WI38 (cell line): ENCODE measurements at regions not wholly inside any gene's neighbourhood (a gene's known extent, or its start where the extent isn't known, plus 50 kb on each side); places are given as distances from the start of the nearest gene placed in this dataset.

ENCODE experiments used
- H3K4me3 ChIP-seq: 2 replicates; pipeline ENCODE4 v1.5.1; 2011; ENCODE audit warnings: low read depth, mild to moderate bottlenecking, control low read depth, low read length
- TF ChIP-seq, protein P1 (sequence below): IDR thresholded peaks from 2 replicates; pipeline ENCODE4 v1.5.1; 2012; ENCODE audit warnings: low read depth, mild to moderate bottlenecking, control low read depth, low read length

DNA sequence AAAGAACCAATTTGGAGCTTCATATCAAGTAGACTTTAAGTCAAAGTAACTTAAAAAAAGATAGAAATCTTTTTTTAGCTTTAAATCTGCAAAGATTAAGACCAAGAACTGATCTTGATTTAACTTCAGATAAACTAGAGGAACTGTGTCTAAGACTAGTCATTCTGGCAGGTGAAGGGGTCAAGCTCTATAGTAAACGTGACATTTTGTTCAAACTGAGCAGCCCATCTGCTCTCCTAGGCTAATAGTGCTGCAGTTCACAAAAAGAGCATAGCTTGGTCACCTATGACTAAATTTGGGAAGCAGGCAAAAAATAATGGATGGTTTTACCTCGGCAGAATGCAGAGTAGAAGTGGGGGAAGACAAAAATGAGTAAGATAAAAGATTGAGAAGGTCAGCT lies 168.8 kb upstream of the ALCAM start:
- TF ChIP-seq, protein P1, sequence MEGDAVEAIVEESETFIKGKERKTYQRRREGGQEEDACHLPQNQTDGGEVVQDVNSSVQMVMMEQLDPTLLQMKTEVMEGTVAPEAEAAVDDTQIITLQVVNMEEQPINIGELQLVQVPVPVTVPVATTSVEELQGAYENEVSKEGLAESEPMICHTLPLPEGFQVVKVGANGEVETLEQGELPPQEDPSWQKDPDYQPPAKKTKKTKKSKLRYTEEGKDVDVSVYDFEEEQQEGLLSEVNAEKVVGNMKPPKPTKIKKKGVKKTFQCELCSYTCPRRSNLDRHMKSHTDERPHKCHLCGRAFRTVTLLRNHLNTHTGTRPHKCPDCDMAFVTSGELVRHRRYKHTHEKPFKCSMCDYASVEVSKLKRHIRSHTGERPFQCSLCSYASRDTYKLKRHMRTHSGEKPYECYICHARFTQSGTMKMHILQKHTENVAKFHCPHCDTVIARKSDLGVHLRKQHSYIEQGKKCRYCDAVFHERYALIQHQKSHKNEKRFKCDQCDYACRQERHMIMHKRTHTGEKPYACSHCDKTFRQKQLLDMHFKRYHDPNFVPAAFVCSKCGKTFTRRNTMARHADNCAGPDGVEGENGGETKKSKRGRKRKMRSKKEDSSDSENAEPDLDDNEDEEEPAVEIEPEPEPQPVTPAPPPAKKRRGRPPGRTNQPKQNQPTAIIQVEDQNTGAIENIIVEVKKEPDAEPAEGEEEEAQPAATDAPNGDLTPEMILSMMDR: no peak
- H3K4me3 ChIP-seq: no peak overlapping the region

DNA sequence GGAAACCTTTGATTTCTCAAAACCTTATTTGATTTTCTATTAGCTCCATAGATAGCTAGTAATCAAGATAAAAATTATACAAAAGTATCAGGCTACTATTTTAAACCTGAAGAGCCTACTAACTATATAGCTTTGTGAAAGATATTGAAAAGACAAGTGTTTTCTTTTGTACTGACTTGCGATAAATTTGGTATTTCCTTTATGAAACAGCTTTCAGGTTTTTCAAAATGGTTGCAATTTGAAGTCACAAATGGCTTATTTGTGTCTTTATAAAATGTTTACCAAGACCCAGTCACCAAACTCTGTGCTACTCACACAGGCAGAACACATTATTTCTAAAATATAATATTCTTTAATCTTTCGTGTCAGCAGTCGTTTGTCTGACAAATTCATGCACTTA lies 167.5 kb upstream of the ALCAM start:
- H3K4me3 ChIP-seq: no peak overlapping the region
- TF ChIP-seq, protein P1: no peak

DNA sequence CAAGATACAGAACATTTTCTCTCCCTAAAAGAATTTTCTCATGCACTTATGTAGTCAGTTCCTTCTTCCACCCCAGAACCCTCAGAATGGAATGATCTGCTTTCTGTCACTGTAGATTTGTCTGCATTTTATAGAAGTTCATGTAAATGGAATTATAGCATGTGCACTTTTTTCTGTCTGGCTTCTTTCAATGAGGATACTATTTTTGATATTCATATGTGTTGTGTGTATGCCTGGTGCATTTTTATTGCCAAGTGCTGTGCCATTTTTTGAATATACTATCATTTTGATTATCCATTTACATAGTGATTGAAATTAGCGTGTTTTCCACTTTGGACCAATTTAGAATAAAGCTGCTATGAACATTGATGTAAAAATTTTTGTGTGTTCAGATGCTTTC lies 156.6 kb upstream of the ALCAM start:
- TF ChIP-seq, protein P1: no peak
- H3K4me3 ChIP-seq: no peak overlapping the region

DNA sequence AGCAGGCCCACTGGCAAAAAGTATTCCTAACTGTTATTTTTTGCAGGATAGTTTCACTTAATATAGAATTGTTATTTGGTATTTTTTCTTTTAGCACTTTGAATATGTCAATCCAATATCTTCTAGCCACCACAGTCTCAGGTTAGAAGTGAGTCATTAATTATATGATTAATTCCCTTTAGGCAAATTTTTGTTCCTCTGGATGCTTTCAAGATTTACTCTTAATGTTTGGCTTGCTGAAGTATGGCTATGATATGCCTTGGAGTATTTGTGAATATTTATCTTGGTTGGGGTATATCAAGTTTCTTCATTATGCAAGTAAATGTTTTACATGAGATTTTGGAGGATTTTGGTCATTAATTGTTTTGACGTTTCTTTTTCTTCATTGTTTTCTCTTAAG lies 152.1 kb upstream of the ALCAM start:
- TF ChIP-seq, protein P1: no peak

DNA sequence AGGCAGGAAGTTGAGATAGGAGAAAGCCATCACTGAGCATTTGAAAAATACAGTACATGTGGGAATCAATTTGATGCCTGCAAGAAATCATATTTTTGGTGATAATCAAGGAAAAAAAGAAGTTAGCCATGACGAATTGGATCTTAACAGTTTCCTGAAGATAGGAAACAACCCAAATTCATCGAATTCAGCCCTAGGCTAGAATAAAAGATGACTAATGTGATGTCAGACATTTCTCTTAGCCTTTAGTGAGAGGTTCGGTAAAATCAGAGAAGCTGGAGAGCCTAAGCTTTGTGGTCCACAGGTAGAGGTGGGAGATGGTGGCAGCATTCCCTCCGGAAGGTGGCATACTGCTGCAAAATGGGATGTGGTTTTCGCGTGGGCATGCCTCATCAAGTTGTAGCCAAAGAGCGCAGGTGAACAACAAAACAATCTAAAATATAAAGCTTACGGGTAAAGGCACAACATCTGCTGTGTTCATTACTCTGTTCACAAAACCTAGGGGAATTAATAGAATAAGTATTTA lies 144.1 kb upstream of the ALCAM start:
- no peak overlapping the region for H3K4me3 ChIP-seq
- TF ChIP-seq, protein P1: no peak

More for the DNA sequence above, 152.1 kb upstream of the ALCAM start:
- no peak overlapping the region for H3K4me3 ChIP-seq

DNA sequence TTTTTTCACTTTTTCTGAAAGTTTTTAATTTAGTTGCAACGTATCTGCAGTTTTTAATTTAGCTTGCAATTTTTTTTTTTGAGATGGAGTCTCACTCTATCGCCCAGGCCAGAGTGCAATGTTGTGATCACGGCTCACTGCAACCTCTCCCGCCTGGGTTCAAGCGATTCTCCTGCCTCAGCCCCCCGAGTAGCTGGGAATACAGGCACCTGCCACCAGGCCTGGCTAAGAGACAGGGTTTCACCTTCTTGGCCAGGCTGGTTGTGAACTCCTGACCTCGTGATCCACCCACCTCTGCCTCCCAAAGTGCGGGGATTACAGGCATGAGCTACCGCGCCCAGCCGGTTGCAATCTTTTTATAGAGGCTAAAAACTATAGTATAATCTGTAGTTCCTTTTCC lies 142.9 kb upstream of the ALCAM start:
- H3K4me3 ChIP-seq: no peak overlapping the region
- TF ChIP-seq, protein P1: no peak

DNA sequence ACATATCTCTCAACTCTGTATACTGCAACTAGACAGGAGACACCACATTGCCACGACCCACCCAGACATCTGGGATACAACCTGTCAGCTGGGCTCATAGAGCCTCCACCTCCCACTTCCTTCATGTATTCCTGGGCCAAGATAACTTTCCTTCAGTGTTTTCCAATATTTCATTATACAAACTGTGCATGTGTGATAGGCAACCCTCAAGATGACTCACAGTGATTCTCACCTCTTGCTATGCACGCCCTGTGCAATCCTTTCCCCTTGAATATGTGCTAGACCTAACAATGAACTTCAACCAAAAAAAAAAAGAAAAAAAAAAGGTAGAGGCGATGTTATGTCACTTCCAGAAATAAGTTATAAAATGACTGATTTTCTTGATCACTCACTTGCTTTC lies 138.0 kb upstream of the ALCAM start:
- TF ChIP-seq, protein P1: no peak
- H3K4me3 ChIP-seq: no peak overlapping the region
